Panc1 (cell line): ENCODE measurements at regions not wholly inside any gene's neighbourhood (a gene's known extent, or its start where the extent isn't known, plus 50 kb on each side); places are given as distances from the start of the nearest gene placed in this dataset.

Source experiments
- ATAC-seq: fragments of 200-7000 bp; cut with Tn5 transposase; 2 replicates; pipeline ENCODE4 v1.9.1; 2020; ENCODE audit warnings: mild to moderate bottlenecking, moderate library complexity
- BruUV-seq: library from RNA; stranded (reverse); fragments of 400-500 nt; replicated peaks from 2 replicates; lab custom pipeline; 2021; lab: Mats Ljungman, UMichigan
- CTCF ChIA-PET: fragments of 300-600 bp; sonication (Branson Sonifier 250); formaldehyde crosslinking; loops from one replicate; lab custom pipeline; 2022; ENCODE audit warnings: antibody characterized with exemption; lab: Charles Lee
- POLR2A ChIA-PET: fragments of 300-600 bp; sonication (Branson Sonifier 250); formaldehyde crosslinking; loops from one replicate; lab custom pipeline; 2022; ENCODE audit warnings: antibody characterized with exemption; lab: Charles Lee
- DNase-seq: peaks from one replicate; pipeline ENCODE4 v3.0.0-alpha.2; 2010; ENCODE audit warnings: low read depth, low spot score
- H3K27ac ChIP-seq: 2 replicates; pipeline ENCODE4 v1.5.1; 2011; ENCODE audit warnings: mild to moderate bottlenecking, low read length, inconsistent platforms
- H3K27me3 ChIP-seq: fragments of 200-500 bp; sonication (Bioruptor generic); 2 replicates; pipeline ENCODE4 v1.6.0; 2014; ENCODE audit warnings: low read length, inconsistent platforms; ENCODE audit not compliant: control insufficient read depth, insufficient read depth
- H3K36me3 ChIP-seq: fragments of 200-500 bp; sonication (Bioruptor generic); 2 replicates; pipeline ENCODE4 v1.5.1; 2014; ENCODE audit warnings: inconsistent platforms, mild to moderate bottlenecking, low read length, moderate library complexity; ENCODE audit not compliant: control insufficient read depth, insufficient read depth
- H3K4me1 ChIP-seq: 2 replicates; pipeline ENCODE4 v1.5.1; 2011; ENCODE audit warnings: inconsistent platforms, mild to moderate bottlenecking, low read length, moderate library complexity; ENCODE audit not compliant: control insufficient read depth, insufficient read depth
- H3K4me3 ChIP-seq, 2 experiments: 2 replicates each; pipeline ENCODE4 v1.5.1; 2011 to 2012; ENCODE audit warnings: low read depth in 2 of 2, low read length in 2 of 2, mild to moderate bottlenecking in 2 of 2, inconsistent platforms in 1 of 2, moderate library complexity in 1 of 2
- H3K9me3 ChIP-seq: fragments of 200-500 bp; sonication (Bioruptor generic); 2 replicates; pipeline ENCODE4 v1.5.1; 2014; ENCODE audit warnings: low read depth, mild to moderate bottlenecking, inconsistent platforms, low read length, moderate library complexity; ENCODE audit not compliant: control insufficient read depth, insufficient read depth
- POLR2AphosphoS5 ChIP-seq: IDR thresholded peaks from 2 replicates; pipeline ENCODE4 v1.6.1; 2012; ENCODE audit warnings: mild to moderate bottlenecking, low read depth, low read length, moderate library complexity
- SIN3A ChIP-seq: IDR thresholded peaks from 2 replicates; pipeline ENCODE4 v1.6.1; 2012; ENCODE audit warnings: low read depth, mild to moderate bottlenecking, low read length, moderate library complexity, borderline replicate concordance; ENCODE audit not compliant: insufficient read depth
- TCF7L2 ChIP-seq: IDR thresholded peaks from 2 replicates; pipeline ENCODE4 v1.6.1; 2011; ENCODE audit warnings: mild to moderate bottlenecking, low read depth, low read length, inconsistent platforms
- in situ Hi-C: cut with HindIII; loops from 2 replicates; pipeline ENCODE4 v1.10.0; 2016; ENCODE audit warnings: low sequenced_read_pairs, low pct_unique_long_range_greater_than_20kb
- intact Hi-C: fragments of 100-400 bp; cut with micrococcal nuclease; formaldehyde crosslinking; loops from one replicate; pipeline ENCODE4 v1.10.0; 2022; ENCODE audit not compliant: unreplicated experiment
- TF ChIP-seq, protein P1 (sequence below), 2 experiments: IDR thresholded peaks; 2 replicates each; pipeline ENCODE4 v1.6.1; 2011 to 2012; ENCODE audit warnings: low read depth in 2 of 2, control low read depth in 1 of 2, low read length in 1 of 2, mild to moderate bottlenecking in 1 of 2, moderate library complexity in 1 of 2; ENCODE audit not compliant: insufficient read depth in 1 of 2
- TF ChIP-seq, protein P2 (sequence below): fragments of 450-650 bp; IDR thresholded peaks from 2 replicates; pipeline ENCODE4 v1.5.1; 2017; ENCODE audit warnings: mild to moderate bottlenecking

DNA sequence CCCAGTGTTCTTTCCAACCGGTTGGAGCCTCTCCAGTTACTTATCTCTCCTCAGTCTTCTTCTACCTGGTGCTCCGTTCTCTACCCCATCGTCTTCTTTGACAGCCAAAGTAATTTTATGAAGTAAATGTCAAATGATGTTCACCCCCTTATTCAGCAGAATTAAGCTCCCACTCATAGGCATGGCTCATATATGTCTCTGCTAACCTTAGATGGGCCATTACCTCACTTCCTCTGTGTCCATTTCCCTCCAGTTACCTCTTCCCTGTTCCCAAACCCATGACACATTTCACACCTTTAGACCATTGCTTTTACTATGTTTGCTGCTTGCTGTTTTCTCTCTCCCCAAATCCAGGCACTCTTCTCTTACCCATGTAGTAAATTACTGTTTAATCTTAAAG lies 607.0 kb downstream of the RNF144A start:
- Histone ChIP-seq H3K4me3 (no peak overlapping the region), H3K36me3 (no peaks in the 10 kb centered on the region), H3K27me3 (no peaks in the 10 kb centered on the region), H3K4me1 (no peaks in the 10 kb centered on the region), H3K9me3 (no peaks in the 10 kb centered on the region), H3K27ac (no peak overlapping the region)
- in situ Hi-C loops (no loop called here), intact Hi-C loops (no loop called here)
- TF ChIP-seq TCF7L2 = no peak
- no peak for TF ChIP-seq POLR2AphosphoS5
- TF ChIP-seq, protein P1, sequence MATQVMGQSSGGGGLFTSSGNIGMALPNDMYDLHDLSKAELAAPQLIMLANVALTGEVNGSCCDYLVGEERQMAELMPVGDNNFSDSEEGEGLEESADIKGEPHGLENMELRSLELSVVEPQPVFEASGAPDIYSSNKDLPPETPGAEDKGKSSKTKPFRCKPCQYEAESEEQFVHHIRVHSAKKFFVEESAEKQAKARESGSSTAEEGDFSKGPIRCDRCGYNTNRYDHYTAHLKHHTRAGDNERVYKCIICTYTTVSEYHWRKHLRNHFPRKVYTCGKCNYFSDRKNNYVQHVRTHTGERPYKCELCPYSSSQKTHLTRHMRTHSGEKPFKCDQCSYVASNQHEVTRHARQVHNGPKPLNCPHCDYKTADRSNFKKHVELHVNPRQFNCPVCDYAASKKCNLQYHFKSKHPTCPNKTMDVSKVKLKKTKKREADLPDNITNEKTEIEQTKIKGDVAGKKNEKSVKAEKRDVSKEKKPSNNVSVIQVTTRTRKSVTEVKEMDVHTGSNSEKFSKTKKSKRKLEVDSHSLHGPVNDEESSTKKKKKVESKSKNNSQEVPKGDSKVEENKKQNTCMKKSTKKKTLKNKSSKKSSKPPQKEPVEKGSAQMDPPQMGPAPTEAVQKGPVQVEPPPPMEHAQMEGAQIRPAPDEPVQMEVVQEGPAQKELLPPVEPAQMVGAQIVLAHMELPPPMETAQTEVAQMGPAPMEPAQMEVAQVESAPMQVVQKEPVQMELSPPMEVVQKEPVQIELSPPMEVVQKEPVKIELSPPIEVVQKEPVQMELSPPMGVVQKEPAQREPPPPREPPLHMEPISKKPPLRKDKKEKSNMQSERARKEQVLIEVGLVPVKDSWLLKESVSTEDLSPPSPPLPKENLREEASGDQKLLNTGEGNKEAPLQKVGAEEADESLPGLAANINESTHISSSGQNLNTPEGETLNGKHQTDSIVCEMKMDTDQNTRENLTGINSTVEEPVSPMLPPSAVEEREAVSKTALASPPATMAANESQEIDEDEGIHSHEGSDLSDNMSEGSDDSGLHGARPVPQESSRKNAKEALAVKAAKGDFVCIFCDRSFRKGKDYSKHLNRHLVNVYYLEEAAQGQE (IDR thresholded peaks at IDR 0.05; ENCODE audit: insufficient read depth in 1 of 2, low read depth in 2 of 2, low read length in 1 of 2) = no peak
- TF ChIP-seq SIN3A = no peak
- TF ChIP-seq, protein P2, sequence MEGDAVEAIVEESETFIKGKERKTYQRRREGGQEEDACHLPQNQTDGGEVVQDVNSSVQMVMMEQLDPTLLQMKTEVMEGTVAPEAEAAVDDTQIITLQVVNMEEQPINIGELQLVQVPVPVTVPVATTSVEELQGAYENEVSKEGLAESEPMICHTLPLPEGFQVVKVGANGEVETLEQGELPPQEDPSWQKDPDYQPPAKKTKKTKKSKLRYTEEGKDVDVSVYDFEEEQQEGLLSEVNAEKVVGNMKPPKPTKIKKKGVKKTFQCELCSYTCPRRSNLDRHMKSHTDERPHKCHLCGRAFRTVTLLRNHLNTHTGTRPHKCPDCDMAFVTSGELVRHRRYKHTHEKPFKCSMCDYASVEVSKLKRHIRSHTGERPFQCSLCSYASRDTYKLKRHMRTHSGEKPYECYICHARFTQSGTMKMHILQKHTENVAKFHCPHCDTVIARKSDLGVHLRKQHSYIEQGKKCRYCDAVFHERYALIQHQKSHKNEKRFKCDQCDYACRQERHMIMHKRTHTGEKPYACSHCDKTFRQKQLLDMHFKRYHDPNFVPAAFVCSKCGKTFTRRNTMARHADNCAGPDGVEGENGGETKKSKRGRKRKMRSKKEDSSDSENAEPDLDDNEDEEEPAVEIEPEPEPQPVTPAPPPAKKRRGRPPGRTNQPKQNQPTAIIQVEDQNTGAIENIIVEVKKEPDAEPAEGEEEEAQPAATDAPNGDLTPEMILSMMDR = no peak
- CTCF ChIA-PET = no interaction called here
- no peak for ATAC-seq
- no peak for DNase-seq
- BruUV-seq = no TSS peak
- POLR2A ChIA-PET = no interaction called here

DNA sequence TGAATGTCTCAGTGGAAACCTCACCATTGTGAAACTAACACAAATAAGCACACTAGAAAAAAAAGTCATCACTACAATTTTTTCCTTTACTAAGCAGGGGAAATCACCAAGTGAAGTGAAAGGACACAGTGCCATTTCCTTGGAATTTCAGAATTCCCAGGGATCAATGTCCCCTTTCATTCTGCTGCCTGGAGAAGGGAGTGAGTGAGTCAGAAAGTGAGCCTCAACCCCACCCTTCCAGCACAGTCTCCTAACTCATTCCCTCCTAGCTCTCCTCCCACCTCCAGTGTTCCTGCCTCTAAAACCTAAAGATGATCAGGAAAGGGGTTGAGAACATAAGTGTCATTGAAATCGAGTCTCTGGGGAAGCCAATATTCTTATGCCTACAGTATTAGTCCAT lies 608.5 kb downstream of the RNF144A start:
- DNase-seq (no peak), ATAC-seq (no peak)
- Histone ChIP-seq H3K9me3 (no peaks in the 10 kb centered on the region), H3K27ac (no peak overlapping the region), H3K36me3 (no peaks in the 10 kb centered on the region), H3K27me3 (no peaks in the 10 kb centered on the region), H3K4me3 (no peak overlapping the region), H3K4me1 (no peaks in the 10 kb centered on the region)
- no TSS peak for BruUV-seq
- POLR2A ChIA-PET = no interaction called here
- intact Hi-C loops = no loop called here
- TF ChIP-seq, protein P1 (IDR thresholded peaks at IDR 0.05; ENCODE audit: insufficient read depth in 1 of 2, low read depth in 2 of 2, low read length in 1 of 2) = no peak
- TF ChIP-seq TCF7L2 = no peak
- TF ChIP-seq POLR2AphosphoS5 = no peak
- TF ChIP-seq, protein P2 = no peak
- TF ChIP-seq SIN3A = no peak
- in situ Hi-C loops = no loop called here
- CTCF ChIA-PET = no interaction called here
